HEK293 (cell line): ENCODE measurements at regions not wholly inside any gene's neighbourhood (a gene's known extent, or its start where the extent isn't known, plus 50 kb on each side); places are given as distances from the start of the nearest gene placed in this dataset.

ENCODE experiments used
- CTCF ChIA-PET: fragments of 350-600 bp; formaldehyde crosslinking; extraction: SDS; loops from one replicate; lab custom pipeline; 2021; ENCODE audit warnings: antibody characterized with exemption; lab: Yijun Ruan, JAX
- POLR2A ChIA-PET: fragments of 300-600 bp; formaldehyde crosslinking; extraction: SDS; loops from one replicate; lab custom pipeline; 2020; ENCODE audit warnings: antibody characterized with exemption, inconsistent platforms; lab: Yijun Ruan, JAX
- H3K27ac ChIP-seq: fragments of 200-500 bp; sonication (Bioruptor generic); 2 replicates; pipeline ENCODE4 v1.5.1; 2014; ENCODE audit warnings: low read depth, low read length, control low read depth, inconsistent platforms; ENCODE audit errors: extremely low read depth
- H3K36me3 ChIP-seq, 2 experiments: fragments of 200-500 bp in 1 of 2; sonication (Bioruptor generic) in 1 of 2; 1 replicate in 1 of 2; 2 replicates in 1 of 2; pipeline ENCODE4 v1.5.1; 2014 to 2017; ENCODE audit warnings: inconsistent platforms in 2 of 2, low read length in 2 of 2; ENCODE audit not compliant: control insufficient read depth in 2 of 2, insufficient read depth in 1 of 2
- H3K4me1 ChIP-seq: fragments of 200-500 bp; sonication (Bioruptor generic); 2 replicates; pipeline ENCODE4 v1.5.1; 2014; ENCODE audit warnings: mild to moderate bottlenecking, low read length, inconsistent platforms; ENCODE audit not compliant: control insufficient read depth, insufficient read depth
- H3K4me3 ChIP-seq: 2 replicates; pipeline ENCODE4 v1.5.1; 2011; ENCODE audit warnings: low read depth, mild to moderate bottlenecking, control low read depth, low read length, moderate library complexity
- H3K9me3 ChIP-seq: fragments of 200-500 bp; sonication (Bioruptor generic); 2 replicates; pipeline ENCODE4 v1.5.1; 2014; ENCODE audit warnings: low read depth, low read length, inconsistent platforms; ENCODE audit not compliant: control insufficient read depth, insufficient read depth
- GFI1B ChIP-seq: fragments of 450-650 bp; formaldehyde crosslinking; IDR thresholded peaks from 2 replicates; pipeline ENCODE4 v1.5.1; 2016; ENCODE audit warnings: missing biosample characterization, missing genetic modification characterization
- GLIS1 ChIP-seq: fragments of 450-650 bp; formaldehyde crosslinking; IDR thresholded peaks from 2 replicates; pipeline ENCODE4 v1.5.1; 2016; ENCODE audit warnings: missing biosample characterization, missing genetic modification characterization
- GLIS2 ChIP-seq: fragments of 450-650 bp; formaldehyde crosslinking; IDR thresholded peaks from 2 replicates; pipeline ENCODE4 v1.5.1; 2016; ENCODE audit warnings: missing biosample characterization, missing genetic modification characterization
- HOXD13 ChIP-seq: sonication (generic); formaldehyde crosslinking; IDR thresholded peaks from 2 replicates; pipeline ENCODE4 v1.8.0; 2022; ENCODE audit warnings: missing genetic modification reagents, borderline replicate concordance
- KLF16 ChIP-seq: fragments of 450-650 bp; formaldehyde crosslinking; IDR thresholded peaks from 2 replicates; pipeline ENCODE4 v1.5.1; 2017; ENCODE audit warnings: missing biosample characterization, missing genetic modification characterization
- OVOL3 ChIP-seq: fragments of 450-650 bp; formaldehyde crosslinking; IDR thresholded peaks from 2 replicates; pipeline ENCODE4 v1.5.1; 2016; ENCODE audit warnings: missing biosample characterization, missing genetic modification characterization
- SP2 ChIP-seq: fragments of 450-650 bp; formaldehyde crosslinking; IDR thresholded peaks from 2 replicates; pipeline ENCODE4 v1.5.1; 2016; ENCODE audit warnings: missing biosample characterization, missing genetic modification characterization
- SP3 ChIP-seq: fragments of 450-650 bp; formaldehyde crosslinking; IDR thresholded peaks from 2 replicates; pipeline ENCODE4 v1.5.1; 2016; ENCODE audit warnings: missing biosample characterization, missing genetic modification characterization
- WT1 ChIP-seq: fragments of 450-650 bp; formaldehyde crosslinking; IDR thresholded peaks from 2 replicates; pipeline ENCODE4 v1.5.1; 2016; ENCODE audit warnings: missing biosample characterization, missing genetic modification characterization
- YY2 ChIP-seq: fragments of 450-650 bp; formaldehyde crosslinking; IDR thresholded peaks from 2 replicates; pipeline ENCODE4 v1.5.1; 2016; ENCODE audit warnings: missing biosample characterization, missing genetic modification characterization
- ZBTB17 ChIP-seq: fragments of 450-650 bp; formaldehyde crosslinking; IDR thresholded peaks from 2 replicates; pipeline ENCODE4 v1.5.1; 2016; ENCODE audit warnings: missing biosample characterization, missing genetic modification characterization
- ZBTB48 ChIP-seq: fragments of 450-650 bp; formaldehyde crosslinking; IDR thresholded peaks from 2 replicates; pipeline ENCODE4 v1.5.1; 2016; ENCODE audit warnings: missing biosample characterization, missing genetic modification characterization
- ZIC2 ChIP-seq: fragments of 450-650 bp; formaldehyde crosslinking; IDR thresholded peaks from 2 replicates; pipeline ENCODE4 v1.5.1; 2016; ENCODE audit warnings: missing biosample characterization, missing genetic modification characterization
- ZNF292 ChIP-seq: fragments of 450-650 bp; formaldehyde crosslinking; IDR thresholded peaks from 2 replicates; pipeline ENCODE4 v1.5.1; 2016; ENCODE audit warnings: low read depth, missing biosample characterization, missing genetic modification characterization, borderline replicate concordance
- ZNF37A ChIP-seq: fragments of 450-650 bp; IDR thresholded peaks from 2 replicates; pipeline ENCODE4 v1.5.1; 2018; ENCODE audit warnings: missing biosample characterization, missing genetic modification characterization
- ZNF544 ChIP-seq: fragments of 450-650 bp; formaldehyde crosslinking; IDR thresholded peaks from 2 replicates; pipeline ENCODE4 v1.5.0; 2017; ENCODE audit warnings: missing biosample characterization, missing genetic modification characterization
- ZNF549 ChIP-seq: fragments of 450-650 bp; IDR thresholded peaks from 2 replicates; pipeline ENCODE4 v1.5.1; 2018; ENCODE audit warnings: missing biosample characterization, missing genetic modification characterization, mild to moderate bottlenecking, inconsistent platforms, moderate library complexity
- ZNF623 ChIP-seq: fragments of 450-650 bp; formaldehyde crosslinking; IDR thresholded peaks from 2 replicates; pipeline ENCODE4 v1.5.1; 2016; ENCODE audit warnings: missing biosample characterization, missing genetic modification characterization
- ZNF670 ChIP-seq: fragments of 450-650 bp; formaldehyde crosslinking; IDR thresholded peaks from 2 replicates; pipeline ENCODE4 v1.5.1; 2016; ENCODE audit warnings: missing biosample characterization, missing genetic modification characterization, low read depth
- ZNF768 ChIP-seq: fragments of 450-650 bp; formaldehyde crosslinking; IDR thresholded peaks from 2 replicates; pipeline ENCODE4 v1.5.1; 2018; ENCODE audit warnings: missing biosample characterization, mild to moderate bottlenecking, missing genetic modification characterization
- ZNF776 ChIP-seq: fragments of 450-650 bp; formaldehyde crosslinking; IDR thresholded peaks from 2 replicates; pipeline ENCODE4 v1.5.0; 2017; ENCODE audit warnings: missing biosample characterization, missing genetic modification characterization, borderline replicate concordance
- ZXDB ChIP-seq: fragments of 450-650 bp; formaldehyde crosslinking; IDR thresholded peaks from 2 replicates; pipeline ENCODE4 v1.5.1; 2016; ENCODE audit warnings: missing biosample characterization, missing genetic modification characterization
- TF ChIP-seq, protein P1 (sequence below): fragments of 450-650 bp; formaldehyde crosslinking; optimal IDR thresholded peaks from 2 replicates; pipeline ENCODE3; 2016; ENCODE audit warnings: missing biosample characterization, mild to moderate bottlenecking, missing genetic modification characterization
- TF ChIP-seq, protein P2 (sequence below): fragments of 450-650 bp; formaldehyde crosslinking; IDR thresholded peaks from 2 replicates; pipeline ENCODE4 v1.5.1; 2017; ENCODE audit warnings: missing biosample characterization, missing genetic modification characterization
- TF ChIP-seq, protein P3 (sequence below): fragments of 450-650 bp; formaldehyde crosslinking; IDR thresholded peaks from 2 replicates; pipeline ENCODE4 v1.5.1; 2016; ENCODE audit warnings: missing biosample characterization, missing genetic modification characterization

DNA sequence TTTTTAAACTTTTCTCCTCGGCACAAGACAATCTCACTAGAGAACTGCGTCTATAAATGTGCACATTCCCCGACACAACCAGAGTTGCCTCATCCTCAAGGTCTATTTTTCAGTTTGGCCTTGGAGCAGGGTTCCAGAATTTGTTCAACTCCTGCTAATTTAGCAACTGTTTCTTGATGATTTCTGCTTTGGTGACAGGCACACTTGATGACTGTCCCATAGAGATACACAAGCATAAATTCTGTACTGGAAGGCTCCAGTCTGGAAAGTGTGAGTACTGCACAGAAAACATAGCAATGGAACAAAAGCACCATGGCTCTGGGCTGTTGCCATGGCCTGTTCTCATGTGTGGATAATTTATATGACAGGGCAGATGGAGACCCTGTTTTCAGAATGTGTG lies 379.6 kb upstream of the PDZRN3 start (continued):
- TF ChIP-seq ZIC2 (tag by site-specific recombination) (no peak), WT1 (tag by site-specific recombination) (no peak), OVOL3 (no peak)

DNA sequence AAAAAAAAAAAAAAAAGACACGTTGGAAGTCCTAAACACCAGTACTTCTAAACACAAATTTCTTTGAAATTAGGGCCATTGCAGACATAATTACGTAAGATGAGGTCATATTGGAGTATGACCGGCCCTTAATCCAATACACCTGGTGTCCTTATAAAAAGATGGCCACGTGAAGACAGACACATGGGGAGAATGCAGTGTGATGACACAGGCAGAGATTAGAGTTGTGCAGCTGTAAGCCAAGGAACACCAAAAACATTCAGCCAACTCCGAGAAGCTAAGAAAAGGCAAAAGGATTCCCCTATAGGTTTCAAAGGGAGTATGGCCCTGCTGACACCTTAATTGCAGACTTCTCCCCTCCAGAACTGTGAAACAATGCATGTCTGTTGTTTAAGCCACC lies 379.0 kb upstream of the PDZRN3 start:
- H3K4me1 ChIP-seq: no peaks in the 10 kb centered on the region
- TF ChIP-seq YY2 (tag by site-specific recombination): no peak
- TF ChIP-seq KLF16: no peak
- TF ChIP-seq GFI1B: no peak
- no peak for TF ChIP-seq GLIS1 (tag by site-specific recombination)
- TF ChIP-seq ZNF549 (tag by site-specific recombination): no peak
- no peak for TF ChIP-seq ZBTB17
- no peak for TF ChIP-seq ZNF670 (tag by site-specific recombination)
- TF ChIP-seq ZBTB48: no peak
- no peak for TF ChIP-seq ZXDB
- TF ChIP-seq ZNF292: no peak
- no peak for TF ChIP-seq ZNF776 (tag by site-specific recombination)
- H3K27ac ChIP-seq: no peak overlapping the region
- CTCF ChIA-PET: no interaction called here
- H3K9me3 ChIP-seq: no peaks in the 10 kb centered on the region
- POLR2A ChIA-PET: interaction anchor here (0.6 kb wide), 1 partner anchor 648 kb away, joined by 8 read pairs; no protein-coding TSS in a partner anchor
- H3K4me3 ChIP-seq: no peak overlapping the region
- no peaks in the 10 kb centered on the region for H3K36me3 ChIP-seq

DNA sequence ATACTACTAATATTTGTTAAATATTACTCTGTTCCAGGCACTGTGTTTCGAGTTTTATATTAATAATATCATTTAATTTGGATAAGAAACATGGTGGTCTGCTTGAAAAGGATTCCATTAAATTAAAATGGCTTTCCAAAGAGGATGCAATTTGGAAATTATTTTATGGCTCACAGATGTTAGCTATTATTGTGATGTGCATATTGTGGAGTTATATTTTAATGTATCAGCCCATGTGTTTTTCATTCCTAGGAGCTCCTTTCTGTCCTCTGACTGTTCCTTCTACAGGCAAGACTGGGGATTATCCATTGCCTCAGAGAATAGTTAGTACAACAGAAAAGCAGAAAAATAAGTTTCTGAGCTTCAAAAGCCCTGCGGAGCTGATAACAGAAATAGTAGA lies 376.7 kb upstream of the PDZRN3 start:
- ChIA-PET CTCF (no interaction called here), POLR2A (no interaction called here)
- Histone ChIP-seq H3K4me3 (no peak overlapping the region), H3K27ac (no peak overlapping the region)
- TF ChIP-seq ZNF37A (no peak), GLIS2 (tag by site-specific recombination) (no peak), ZNF768 (tag by site-specific recombination) (no peak), ZNF544 (tag by site-specific recombination) (no peak), GFI1B (no peak), SP2 (tag by site-specific recombination) (no peak), ZNF623 (tag by site-specific recombination) (no peak), HOXD13 (CRISPR knock-in tag) (no peak), SP3 (no peak)
- TF ChIP-seq, protein P1, sequence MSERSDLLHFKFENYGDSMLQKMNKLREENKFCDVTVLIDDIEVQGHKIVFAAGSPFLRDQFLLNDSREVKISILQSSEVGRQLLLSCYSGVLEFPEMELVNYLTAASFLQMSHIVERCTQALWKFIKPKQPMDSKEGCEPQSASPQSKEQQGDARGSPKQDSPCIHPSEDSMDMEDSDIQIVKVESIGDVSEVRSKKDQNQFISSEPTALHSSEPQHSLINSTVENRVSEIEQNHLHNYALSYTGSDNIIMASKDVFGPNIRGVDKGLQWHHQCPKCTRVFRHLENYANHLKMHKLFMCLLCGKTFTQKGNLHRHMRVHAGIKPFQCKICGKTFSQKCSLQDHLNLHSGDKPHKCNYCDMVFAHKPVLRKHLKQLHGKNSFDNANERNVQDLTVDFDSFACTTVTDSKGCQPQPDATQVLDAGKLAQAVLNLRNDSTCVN (tag by site-specific recombination): no peak
- TF ChIP-seq, protein P2, sequence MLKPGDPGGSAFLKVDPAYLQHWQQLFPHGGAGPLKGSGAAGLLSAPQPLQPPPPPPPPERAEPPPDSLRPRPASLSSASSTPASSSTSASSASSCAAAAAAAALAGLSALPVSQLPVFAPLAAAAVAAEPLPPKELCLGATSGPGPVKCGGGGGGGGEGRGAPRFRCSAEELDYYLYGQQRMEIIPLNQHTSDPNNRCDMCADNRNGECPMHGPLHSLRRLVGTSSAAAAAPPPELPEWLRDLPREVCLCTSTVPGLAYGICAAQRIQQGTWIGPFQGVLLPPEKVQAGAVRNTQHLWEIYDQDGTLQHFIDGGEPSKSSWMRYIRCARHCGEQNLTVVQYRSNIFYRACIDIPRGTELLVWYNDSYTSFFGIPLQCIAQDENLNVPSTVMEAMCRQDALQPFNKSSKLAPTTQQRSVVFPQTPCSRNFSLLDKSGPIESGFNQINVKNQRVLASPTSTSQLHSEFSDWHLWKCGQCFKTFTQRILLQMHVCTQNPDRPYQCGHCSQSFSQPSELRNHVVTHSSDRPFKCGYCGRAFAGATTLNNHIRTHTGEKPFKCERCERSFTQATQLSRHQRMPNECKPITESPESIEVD: no peak
- TF ChIP-seq, protein P3, sequence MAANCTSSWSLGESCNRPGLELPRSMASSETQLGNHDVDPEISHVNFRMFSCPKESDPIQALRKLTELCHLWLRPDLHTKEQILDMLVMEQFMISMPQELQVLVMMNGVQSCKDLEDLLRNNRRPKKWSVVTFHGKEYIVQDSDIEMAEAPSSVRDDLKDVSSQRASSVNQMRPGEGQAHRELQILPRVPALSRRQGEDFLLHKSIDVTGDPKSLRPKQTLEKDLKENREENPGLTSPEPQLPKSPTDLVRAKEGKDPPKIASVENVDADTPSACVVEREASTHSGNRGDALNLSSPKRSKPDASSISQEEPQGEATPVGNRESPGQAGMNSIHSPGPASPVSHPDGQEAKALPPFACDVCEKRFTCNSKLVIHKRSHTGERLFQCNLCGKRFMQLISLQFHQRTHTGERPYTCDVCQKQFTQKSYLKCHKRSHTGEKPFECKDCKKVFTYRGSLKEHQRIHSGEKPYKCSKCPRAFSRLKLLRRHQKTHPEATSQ (tag by site-specific recombination): no peak
- TF ChIP-seq, all 188 proteins: peak for 0
- Histone ChIP-seq H3K36me3 (no peaks in the 10 kb centered on the region), H3K9me3 (no peaks in the 10 kb centered on the region), H3K4me1 (no peaks in the 10 kb centered on the region)
